ENCODE measurements at regions not wholly inside any gene's neighbourhood (a gene's known extent, or its start where the extent isn't known, plus 50 kb on each side); places are given as distances from the start of the nearest gene placed in this dataset.

GRCh38 chr6:4309540-4309939 lies 174.2 kb upstream of the ECI2 start:
- DNase-seq (no peak), ATAC-seq (no peak)
- Histone ChIP-seq H3K27ac (no peak overlapping the region), H3K4me3 (no peak overlapping the region), H3K36me3 (no peaks in the 10 kb centered on the region), H3K27me3 (no peaks in the 10 kb centered on the region), H3K4me1 (peaks cover 0 to 7% (median 0%) of the 10 kb centered on the region in 9 donors), H3K9me3 (peaks cover 0 to 44% (median 25%) of the 10 kb centered on the region in 11 donors)
- WGBS, 2 donors: 60 to 64% methylated on average over 3 of the region's 3 CpGs
- intact Hi-C loops (cut with DNase I): no loop called here
- no peak for TF ChIP-seq CTCF (IDR thresholded peaks at IDR 0.05)

GRCh38 chr6:4308364-4308763 lies 173.0 kb upstream of the ECI2 start:
- ATAC-seq (no peak), DNase-seq (no peak)
- peaks cover 0 to 35% (median 25%) of the 10 kb centered on the region in 11 donors for H3K9me3 ChIP-seq
- intact Hi-C loops (cut with DNase I): no loop called here
- H3K27me3 ChIP-seq: no peaks in the 10 kb centered on the region
- H3K4me1 ChIP-seq: peaks cover 0 to 4% (median 0%) of the 10 kb centered on the region in 9 donors
- no peak for TF ChIP-seq CTCF (IDR thresholded peaks at IDR 0.05)
- H3K27ac ChIP-seq: no peak overlapping the region
- no peak overlapping the region for H3K4me3 ChIP-seq
- no peaks in the 10 kb centered on the region for H3K36me3 ChIP-seq
- 0 to 1% methylated on average over 1 of the region's 1 CpG for WGBS, 2 donors

GRCh38 chr6:4304927-4305455 lies 169.6 kb upstream of the ECI2 start:
- intact Hi-C loops (cut with DNase I): no loop called here
- Histone ChIP-seq H3K4me1 (peaks cover 0 to 14% (median 3%) of the 10 kb centered on the region in 9 donors), H3K4me3 (no peak overlapping the region), H3K27ac (no peak overlapping the region), H3K36me3 (no peaks in the 10 kb centered on the region), H3K9me3 (peaks cover 0 to 2% (median 0%) of the 10 kb centered on the region in 11 donors), H3K27me3 (no peaks in the 10 kb centered on the region)
- DNase-seq: no peak
- ATAC-seq: no peak
- no peak for TF ChIP-seq CTCF (IDR thresholded peaks at IDR 0.05)

- H3K9me3 ChIP-seq: no peaks in the 10 kb centered on the region
- WGBS, 2 donors: 76 to 77% methylated on average over 1 of the region's 1 CpG
- H3K4me3 ChIP-seq: no peak overlapping the region
- intact Hi-C loops (cut with DNase I): no loop called here
- H3K27me3 ChIP-seq: no peaks in the 10 kb centered on the region
- no peaks in the 10 kb centered on the region for H3K36me3 ChIP-seq
- no peak for DNase-seq
- peaks cover 0 to 14% (median 3%) of the 10 kb centered on the region in 9 donors for H3K4me1 ChIP-seq
- ATAC-seq: no peak
- no peak overlapping the region for H3K27ac ChIP-seq
- no peak for TF ChIP-seq CTCF (IDR thresholded peaks at IDR 0.05)
Observed at GRCh38 chr6:4303638-4304037, 168.3 kb upstream of the ECI2 start.

Measured in heart right ventricle (tissue), 16 donors.